Esophagus muscularis mucosa (tissue), 4 donors: ENCODE measurements at regions not wholly inside any gene's neighbourhood (a gene's known extent, or its start where the extent isn't known, plus 50 kb on each side); places are given as distances from the start of the nearest gene placed in this dataset.
"Not testable (repeated sequence)": the region's sequence is repeated elsewhere in the genome, so short reads cannot be mapped to it uniquely, and the experiment has no call there.

Experiments used
- DNase-seq: peaks from one replicate; pipeline ENCODE4 v3.0.0-alpha.2; 2017; ENCODE audit errors: extremely low spot score
- H3K27ac ChIP-seq, 4 donors: fragments of 200-600 bp; sonication (generic); replicated peaks in 1 of 4; 1 replicate in 3 of 4; 2 replicates in 1 of 4; pipeline ENCODE4 v1.5.1; 2016 to 2019; ENCODE audit warnings: mild to moderate bottlenecking in 1 of 4
- H3K27me3 ChIP-seq, 4 donors: fragments of 200-600 bp; sonication (generic); one replicate each; pipeline versions ENCODE4 v1.5.1 to v1.6.0; 2016 to 2019
- H3K36me3 ChIP-seq, 4 donors: fragments of 200-600 bp; sonication (generic); one replicate each; pipeline ENCODE4 v1.5.1; 2016 to 2019
- H3K4me1 ChIP-seq, 4 donors: fragments of 200-600 bp; sonication (generic); one replicate each; pipeline ENCODE4 v1.5.1; 2016 to 2019
- H3K4me3 ChIP-seq, 4 donors: fragments of 200-600 bp; sonication (generic); 1 replicate in 2 of 4; 2 replicates in 2 of 4; pipeline ENCODE4 v1.5.1; 2016 to 2019; ENCODE audit warnings: mild to moderate bottlenecking in 4 of 4, moderate library complexity in 1 of 4
- H3K9me3 ChIP-seq, 4 donors: fragments of 200-600 bp; sonication (generic); 1 replicate in 3 of 4; 2 replicates in 1 of 4; pipeline ENCODE4 v1.5.1; 2016 to 2019
- EP300 ChIP-seq: sonication (generic); formaldehyde crosslinking; IDR thresholded peaks from one replicate; pipeline ENCODE4 v1.6.1; 2017; ENCODE audit warnings: antibody characterized with exemption
- POLR2A ChIP-seq: fragments of 450-650 bp; IDR thresholded peaks from one replicate; pipeline ENCODE4 v1.6.1; 2017; ENCODE audit warnings: antibody characterized with exemption, moderate library complexity, mild to moderate bottlenecking, low read depth
- POLR2AphosphoS5 ChIP-seq, 2 donors: sonication (generic); formaldehyde crosslinking; IDR thresholded peaks; one replicate each; pipeline ENCODE4 v1.6.1; 2017; ENCODE audit warnings: antibody characterized with exemption in 2 of 2
- WGBS: methylation state at CpG from one replicate; pipeline ENCODE4 v1.1.5; 2018; 5-methylcytosine and 5-hydroxymethylcytosine counted together
- intact Hi-C: fragments of 100-400 bp; cut with DNase I; formaldehyde crosslinking; loops from one replicate; pipeline ENCODE4 v1.15.1; 2023
- TF ChIP-seq, protein P1 (sequence below), 3 experiments: fragments of 200-600 bp in 2 of 3; fragments of 450-650 bp in 1 of 3; sonication (generic) in 2 of 3; IDR thresholded peaks; one replicate each; pipeline ENCODE4 v1.5.1; 2017 to 2019; ENCODE audit warnings: antibody characterized with exemption in 3 of 3, mild to moderate bottlenecking in 2 of 3, moderate library complexity in 1 of 3

DNA sequence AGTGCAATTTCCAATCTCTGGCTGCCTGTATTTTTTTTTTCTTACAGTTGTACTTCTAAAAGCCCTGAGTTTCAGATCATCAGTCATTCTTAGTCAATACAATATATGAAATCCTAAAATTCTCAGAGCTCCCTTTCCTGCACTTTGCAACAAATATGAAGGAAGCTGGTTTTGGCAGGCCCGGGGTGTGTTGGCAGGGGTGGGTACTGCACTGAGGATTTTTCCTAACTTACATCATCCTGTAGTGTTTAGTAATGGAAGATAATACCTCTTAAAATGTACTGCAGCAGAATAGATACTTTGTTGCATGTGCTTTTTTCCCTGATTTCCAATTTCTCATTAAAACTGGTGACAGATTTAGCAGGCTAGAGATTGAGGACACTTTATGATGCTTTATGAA lies 374.6 kb downstream of the PTH2R start:
- H3K4me3 ChIP-seq = no peak overlapping the region
- H3K4me1 ChIP-seq = no peaks in the 10 kb centered on the region
- H3K36me3 ChIP-seq = no peaks in the 10 kb centered on the region
- no peak overlapping the region for H3K27ac ChIP-seq
- WGBS = 42% methylated on average over 1 of the region's 1 CpG
- intact Hi-C loops = no loop called here
- no peak for DNase-seq
- no peaks in the 10 kb centered on the region for H3K27me3 ChIP-seq
- TF ChIP-seq POLR2AphosphoS5 (IDR thresholded peaks at IDR 0.05) (no peak), POLR2A (no peak), EP300 (no peak)
- TF ChIP-seq, protein P1, sequence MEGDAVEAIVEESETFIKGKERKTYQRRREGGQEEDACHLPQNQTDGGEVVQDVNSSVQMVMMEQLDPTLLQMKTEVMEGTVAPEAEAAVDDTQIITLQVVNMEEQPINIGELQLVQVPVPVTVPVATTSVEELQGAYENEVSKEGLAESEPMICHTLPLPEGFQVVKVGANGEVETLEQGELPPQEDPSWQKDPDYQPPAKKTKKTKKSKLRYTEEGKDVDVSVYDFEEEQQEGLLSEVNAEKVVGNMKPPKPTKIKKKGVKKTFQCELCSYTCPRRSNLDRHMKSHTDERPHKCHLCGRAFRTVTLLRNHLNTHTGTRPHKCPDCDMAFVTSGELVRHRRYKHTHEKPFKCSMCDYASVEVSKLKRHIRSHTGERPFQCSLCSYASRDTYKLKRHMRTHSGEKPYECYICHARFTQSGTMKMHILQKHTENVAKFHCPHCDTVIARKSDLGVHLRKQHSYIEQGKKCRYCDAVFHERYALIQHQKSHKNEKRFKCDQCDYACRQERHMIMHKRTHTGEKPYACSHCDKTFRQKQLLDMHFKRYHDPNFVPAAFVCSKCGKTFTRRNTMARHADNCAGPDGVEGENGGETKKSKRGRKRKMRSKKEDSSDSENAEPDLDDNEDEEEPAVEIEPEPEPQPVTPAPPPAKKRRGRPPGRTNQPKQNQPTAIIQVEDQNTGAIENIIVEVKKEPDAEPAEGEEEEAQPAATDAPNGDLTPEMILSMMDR (IDR thresholded peaks at IDR 0.05) = no peak
- peaks cover 0 to 10% (median 8%) of the 10 kb centered on the region in 4 donors for H3K9me3 ChIP-seq

DNA sequence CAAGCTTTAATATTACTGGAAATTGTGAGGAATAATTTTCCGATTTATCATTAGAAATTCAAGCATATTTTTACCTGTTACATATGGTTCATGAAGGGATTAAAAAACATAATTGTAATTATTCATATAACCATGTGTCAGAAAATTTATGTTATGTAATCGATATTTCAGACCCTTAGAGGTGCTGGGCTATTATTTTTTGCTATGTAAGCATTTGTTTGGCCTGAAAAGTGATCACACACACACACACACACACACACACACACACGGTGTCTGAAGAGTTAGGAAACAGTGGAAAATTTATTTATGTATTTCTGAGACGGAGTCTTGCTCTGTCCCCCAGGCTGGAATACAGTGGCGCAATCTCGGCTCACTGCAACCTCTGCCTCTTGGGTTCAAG lies 375.5 kb downstream of the PTH2R start:
- H3K4me1 ChIP-seq = no peaks in the 10 kb centered on the region
- peaks cover 0 to 10% (median 8%) of the 10 kb centered on the region in 4 donors for H3K9me3 ChIP-seq
- H3K4me3 ChIP-seq = no peak overlapping the region
- H3K27me3 ChIP-seq = no peaks in the 10 kb centered on the region
- H3K27ac ChIP-seq = no peak overlapping the region
- H3K36me3 ChIP-seq = no peaks in the 10 kb centered on the region
- intact Hi-C loops = no loop called here
- TF ChIP-seq, protein P1 (IDR thresholded peaks at IDR 0.05) = no peak
- no peak for TF ChIP-seq EP300
- TF ChIP-seq POLR2A = no peak
- TF ChIP-seq POLR2AphosphoS5 (IDR thresholded peaks at IDR 0.05) = no peak
- DNase-seq = no peak
- WGBS = 70% methylated on average over 6 of the region's 6 CpGs

DNA sequence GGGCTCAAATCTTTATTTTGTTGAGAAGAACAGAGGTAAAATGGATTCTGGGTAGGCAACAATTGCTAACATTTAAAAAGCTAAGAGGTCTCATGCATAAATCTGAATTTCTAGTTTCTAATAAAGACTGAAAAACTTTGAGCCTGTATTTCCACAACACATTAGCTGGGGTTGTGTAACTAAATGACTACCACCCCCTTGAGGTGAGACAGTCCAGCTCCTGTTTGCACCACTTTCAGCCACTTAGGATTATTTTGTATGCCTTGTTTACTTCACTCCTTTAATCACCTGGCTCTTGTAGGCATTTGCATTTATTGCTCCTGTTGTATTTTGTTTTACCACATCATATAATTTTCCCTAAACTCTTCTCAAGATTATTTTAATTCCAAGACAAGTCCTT lies 376.6 kb downstream of the PTH2R start:
- peaks cover 0 to 10% (median 7%) of the 10 kb centered on the region in 4 donors for H3K9me3 ChIP-seq
- no peaks in the 10 kb centered on the region for H3K4me1 ChIP-seq
- TF ChIP-seq EP300 = no peak
- no peak for TF ChIP-seq POLR2A
- TF ChIP-seq POLR2AphosphoS5 (IDR thresholded peaks at IDR 0.05) = no peak
- TF ChIP-seq, protein P1 (IDR thresholded peaks at IDR 0.05) = no peak
- H3K27me3 ChIP-seq = no peaks in the 10 kb centered on the region
- H3K36me3 ChIP-seq = no peaks in the 10 kb centered on the region
- no peak overlapping the region for H3K4me3 ChIP-seq
- no peak overlapping the region for H3K27ac ChIP-seq
- DNase-seq = no peak
- intact Hi-C loops = no loop called here

DNA sequence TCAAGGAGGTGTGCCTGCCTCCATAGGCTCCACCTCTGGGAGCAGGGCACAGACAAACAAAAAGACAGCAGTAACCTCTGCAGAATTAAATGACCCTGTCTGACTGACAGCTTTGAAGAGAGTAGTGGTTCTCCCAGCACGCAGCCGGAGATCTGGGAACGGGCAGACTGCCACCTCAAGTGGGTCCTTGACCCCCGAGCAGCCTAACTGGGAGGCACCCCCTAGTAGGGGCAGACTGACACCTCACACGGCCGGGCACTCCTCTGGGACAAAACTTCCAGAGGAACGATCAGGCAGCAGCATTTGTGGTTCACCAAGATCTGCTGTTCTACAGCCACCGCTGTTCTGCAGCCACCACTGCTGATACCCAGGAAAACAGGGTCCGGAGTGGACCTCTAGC lies 378.2 kb downstream of the PTH2R start:
- H3K36me3 ChIP-seq, H3K27me3 ChIP-seq, H3K4me3 ChIP-seq, H3K4me1 ChIP-seq, H3K27ac ChIP-seq, DNase-seq, intact Hi-C loops: not testable (repeated sequence)
- peaks cover 0 to 10% (median 7%) of the 10 kb centered on the region in 4 donors for H3K9me3 ChIP-seq
- 93% methylated on average over 8 of the region's 9 CpGs for WGBS

DNA sequence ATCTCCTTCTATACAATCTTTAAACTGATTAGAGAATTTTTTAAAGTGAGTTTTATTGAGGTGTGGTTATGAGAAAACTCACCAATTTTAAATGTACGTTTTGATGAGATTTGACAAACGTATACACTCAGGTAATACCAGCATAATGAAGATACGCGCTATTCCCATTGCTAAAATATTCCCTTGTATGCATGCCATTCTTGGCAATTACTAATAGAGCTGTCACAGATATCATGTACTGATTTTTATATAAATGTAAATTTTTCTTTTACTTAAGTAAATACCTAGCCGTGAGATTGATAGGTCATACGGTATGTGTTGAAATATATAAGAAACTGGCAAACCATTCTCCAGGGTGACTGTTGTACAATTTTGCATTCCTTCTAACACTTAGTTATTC lies 384.7 kb downstream of the PTH2R start:
- WGBS = 80% methylated on average over 6 of the region's 6 CpGs
- H3K4me1 ChIP-seq = no peaks in the 10 kb centered on the region
- TF ChIP-seq POLR2A (no peak), EP300 (no peak), POLR2AphosphoS5 (IDR thresholded peaks at IDR 0.05) (no peak)
- TF ChIP-seq, protein P1 (IDR thresholded peaks at IDR 0.05) = no peak

More for the DNA sequence above, 384.7 kb downstream of the PTH2R start:
- no peaks in the 10 kb centered on the region for H3K9me3 ChIP-seq
- H3K27me3 ChIP-seq = no peaks in the 10 kb centered on the region
- intact Hi-C loops = no loop called here
- no peak overlapping the region for H3K27ac ChIP-seq
- H3K4me3 ChIP-seq = no peak overlapping the region
- no peaks in the 10 kb centered on the region for H3K36me3 ChIP-seq
- DNase-seq = no peak
